ENCODE measurements at regions not wholly inside any gene's neighbourhood (a gene's known extent, or its start where the extent isn't known, plus 50 kb on each side); places are given as distances from the start of the nearest gene placed in this dataset.

GRCh38 chr4:183783306-183783705 is 121.8 kb upstream of the STOX2 start:
- Histone ChIP-seq H3K4me3 (ENCODE audit: insufficient read depth, low read depth, low read length) (no peak overlapping the region), H3K4me2 (ENCODE audit: low read length) (no peak overlapping the region), H4K20me1 (ENCODE audit: insufficient read depth, low read length) (no peaks in the 10 kb centered on the region), H3K36me3 (ENCODE audit: insufficient read depth, low read length) (no peaks in the 10 kb centered on the region), H3K79me2 (ENCODE audit: insufficient read depth, low read length) (no peaks in the 10 kb centered on the region), H3K9me3 (ENCODE audit: insufficient read depth, low read depth, low read length) (no peaks in the 10 kb centered on the region), H3K27me3 (ENCODE audit: insufficient read depth, low read length) (no peaks in the 10 kb centered on the region), H2AFZ (ENCODE audit: low read depth, low read length) (no peak overlapping the region), H3K9ac (ENCODE audit: low read length) (no peak overlapping the region), H3K27ac (ENCODE audit: low read depth, low read length) (no peak overlapping the region), H3K4me1 (ENCODE audit: insufficient read depth, low read length) (no peaks in the 10 kb centered on the region)
- TF ChIP-seq EZH2 (IDR thresholded peaks at IDR 0.05; ENCODE audit: insufficient read depth, low read length) (no peak), CTCF (IDR thresholded peaks at IDR 0.05; ENCODE audit: insufficient read depth, low read depth, low read length) (no peak)
- Mint-ChIP-seq H3K4me3 (ENCODE audit: unreplicated experiment) (no peak overlapping the region), H3K9me3 (ENCODE audit: unreplicated experiment) (peaks cover 4% of the 10 kb centered on the region), H3K36me3 (ENCODE audit: low read depth, unreplicated experiment) (no peaks in the 10 kb centered on the region), H3K4me1 (ENCODE audit: low read depth, unreplicated experiment) (no peaks in the 10 kb centered on the region), H3K27me3 (ENCODE audit: low read depth, unreplicated experiment) (peaks cover 8% of the 10 kb centered on the region), H3K27ac (ENCODE audit: unreplicated experiment) (no peak overlapping the region)
- FAIRE-seq = no peak
- DNase-seq (ENCODE audit: low read depth) = no peak

- Histone ChIP-seq H3K4me1 (ENCODE audit: insufficient read depth, low read length) (no peaks in the 10 kb centered on the region), H3K27me3 (ENCODE audit: insufficient read depth, low read length) (no peaks in the 10 kb centered on the region), H3K9me3 (ENCODE audit: insufficient read depth, low read depth, low read length) (no peaks in the 10 kb centered on the region), H3K36me3 (ENCODE audit: insufficient read depth, low read length) (no peaks in the 10 kb centered on the region), H2AFZ (ENCODE audit: low read depth, low read length) (no peak overlapping the region), H3K79me2 (ENCODE audit: insufficient read depth, low read length) (no peaks in the 10 kb centered on the region), H3K27ac (ENCODE audit: low read depth, low read length) (no peak overlapping the region), H4K20me1 (ENCODE audit: insufficient read depth, low read length) (no peaks in the 10 kb centered on the region), H3K4me2 (ENCODE audit: low read length) (no peak overlapping the region), H3K4me3 (ENCODE audit: insufficient read depth, low read depth, low read length) (no peak overlapping the region), H3K9ac (ENCODE audit: low read length) (no peak overlapping the region)
- Mint-ChIP-seq H3K27me3 (ENCODE audit: low read depth, unreplicated experiment) (peaks cover 8% of the 10 kb centered on the region), H3K36me3 (ENCODE audit: low read depth, unreplicated experiment) (no peaks in the 10 kb centered on the region), H3K27ac (ENCODE audit: unreplicated experiment) (no peak overlapping the region), H3K4me1 (ENCODE audit: low read depth, unreplicated experiment) (no peaks in the 10 kb centered on the region), H3K4me3 (ENCODE audit: unreplicated experiment) (no peak overlapping the region), H3K9me3 (ENCODE audit: unreplicated experiment) (peaks cover 8% of the 10 kb centered on the region)
- no peak for DNase-seq (ENCODE audit: low read depth)
- TF ChIP-seq EZH2 (IDR thresholded peaks at IDR 0.05; ENCODE audit: insufficient read depth, low read length) (no peak), CTCF (IDR thresholded peaks at IDR 0.05; ENCODE audit: insufficient read depth, low read depth, low read length) (no peak)
- no peak for FAIRE-seq
These were observed 121.0 kb upstream of the STOX2 start for GRCh38 chr4:183783991-183784553.

GRCh38 chr4:183788308-183788905 is 116.7 kb upstream of the STOX2 start:
- Histone ChIP-seq H3K9me3 (ENCODE audit: insufficient read depth, low read depth, low read length) (no peaks in the 10 kb centered on the region), H3K79me2 (ENCODE audit: insufficient read depth, low read length) (no peaks in the 10 kb centered on the region), H3K4me1 (ENCODE audit: insufficient read depth, low read length) (no peaks in the 10 kb centered on the region), H3K4me2 (ENCODE audit: low read length) (no peak overlapping the region), H3K9ac (ENCODE audit: low read length) (no peak overlapping the region), H2AFZ (ENCODE audit: low read depth, low read length) (no peak overlapping the region), H4K20me1 (ENCODE audit: insufficient read depth, low read length) (no peaks in the 10 kb centered on the region), H3K4me3 (ENCODE audit: insufficient read depth, low read depth, low read length) (no peak overlapping the region), H3K27me3 (ENCODE audit: insufficient read depth, low read length) (no peaks in the 10 kb centered on the region), H3K27ac (ENCODE audit: low read depth, low read length) (no peak overlapping the region), H3K36me3 (ENCODE audit: insufficient read depth, low read length) (no peaks in the 10 kb centered on the region)
- H3K4me1 Mint-ChIP-seq (ENCODE audit: low read depth, unreplicated experiment) = no peaks in the 10 kb centered on the region
- H3K9me3 Mint-ChIP-seq (ENCODE audit: unreplicated experiment) = peaks cover 19% of the 10 kb centered on the region
- TF ChIP-seq CTCF (IDR thresholded peaks at IDR 0.05; ENCODE audit: insufficient read depth, low read depth, low read length) (no peak), EZH2 (IDR thresholded peaks at IDR 0.05; ENCODE audit: insufficient read depth, low read length) (no peak)
- no peaks in the 10 kb centered on the region for H3K36me3 Mint-ChIP-seq (ENCODE audit: low read depth, unreplicated experiment)
- no peak overlapping the region for H3K27ac Mint-ChIP-seq (ENCODE audit: unreplicated experiment)
- FAIRE-seq (no peak), DNase-seq (ENCODE audit: low read depth) (no peak)
- peaks cover 3% of the 10 kb centered on the region for H3K27me3 Mint-ChIP-seq (ENCODE audit: low read depth, unreplicated experiment)
- H3K4me3 Mint-ChIP-seq (ENCODE audit: unreplicated experiment) = no peak overlapping the region
